ENCODE measurements at regions not wholly inside any gene's neighbourhood (a gene's known extent, or its start where the extent isn't known, plus 50 kb on each side); places are given as distances from the start of the nearest gene placed in this dataset.

DNA sequence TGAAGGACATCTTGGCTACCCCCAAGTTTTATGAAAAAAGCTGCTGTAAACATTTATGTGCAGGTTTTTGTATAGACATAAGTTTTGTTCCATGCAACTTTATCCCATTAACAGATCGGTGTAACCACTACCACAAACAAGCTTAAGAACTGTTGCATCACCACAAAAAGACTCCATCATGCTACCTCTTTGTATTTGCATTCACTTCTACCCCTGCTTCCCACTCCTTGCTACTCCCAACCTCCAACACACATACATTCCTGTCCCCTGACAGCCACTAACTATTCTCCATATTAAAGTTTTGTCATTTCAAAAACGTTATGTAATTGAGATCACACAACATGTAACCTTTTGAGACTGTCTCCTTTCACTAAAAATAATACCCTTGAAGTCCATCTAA, 57.8 kb upstream of the LHFPL2 start:
- TF ChIP-seq CTCF (IDR thresholded peaks at IDR 0.05; ENCODE audit: insufficient read depth, low read length, missing control alignments): no peak
- no peak for DNase-seq (ENCODE audit: low read depth, low spot score)
- ChIA-PET POLR2A (no interaction called here), CTCF (interaction anchor here (0.8 kb wide), 1 partner anchor 23 kb away, joined by 3 read pairs; no protein-coding TSS in a partner anchor)
- no peak overlapping the region for H3K4me3 ChIP-seq (ENCODE audit: low read depth, low read length)

DNA sequence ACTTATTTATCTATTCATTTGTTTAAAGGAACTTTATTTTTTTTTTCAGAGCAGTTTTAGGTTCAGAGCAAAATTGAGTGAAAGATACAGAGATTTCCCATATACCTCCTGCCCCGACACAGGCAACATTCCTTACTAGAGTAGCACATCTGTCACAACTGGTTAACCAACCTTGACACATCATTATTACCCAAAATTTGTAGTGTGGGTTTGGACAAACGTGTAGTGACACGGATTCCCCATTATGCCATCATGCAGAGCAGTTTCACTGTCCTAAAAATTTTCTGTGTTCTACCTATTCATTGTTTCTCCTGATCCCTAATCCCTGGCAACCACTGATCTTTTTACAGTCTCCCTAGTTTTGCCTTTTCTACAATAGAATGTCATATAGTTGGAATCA, 57.3 kb upstream of the LHFPL2 start:
- POLR2A ChIA-PET: no interaction called here
- H3K4me3 ChIP-seq (ENCODE audit: low read depth, low read length): no peak overlapping the region
- no peak for TF ChIP-seq CTCF (IDR thresholded peaks at IDR 0.05; ENCODE audit: insufficient read depth, low read length, missing control alignments)
- DNase-seq (ENCODE audit: low read depth, low spot score): no peak
- CTCF ChIA-PET: no interaction called here

GRCh38 chr5:78701795-78702410, 53.3 kb upstream of the LHFPL2 start:
- POLR2A ChIA-PET: no interaction called here
- H3K4me3 ChIP-seq (ENCODE audit: low read depth, low read length): no peak overlapping the region
- TF ChIP-seq CTCF (IDR thresholded peaks at IDR 0.05; ENCODE audit: insufficient read depth, low read length, missing control alignments): no peak
- CTCF ChIA-PET: no interaction called here
- DNase-seq (ENCODE audit: low read depth, low spot score): no peak

DNA sequence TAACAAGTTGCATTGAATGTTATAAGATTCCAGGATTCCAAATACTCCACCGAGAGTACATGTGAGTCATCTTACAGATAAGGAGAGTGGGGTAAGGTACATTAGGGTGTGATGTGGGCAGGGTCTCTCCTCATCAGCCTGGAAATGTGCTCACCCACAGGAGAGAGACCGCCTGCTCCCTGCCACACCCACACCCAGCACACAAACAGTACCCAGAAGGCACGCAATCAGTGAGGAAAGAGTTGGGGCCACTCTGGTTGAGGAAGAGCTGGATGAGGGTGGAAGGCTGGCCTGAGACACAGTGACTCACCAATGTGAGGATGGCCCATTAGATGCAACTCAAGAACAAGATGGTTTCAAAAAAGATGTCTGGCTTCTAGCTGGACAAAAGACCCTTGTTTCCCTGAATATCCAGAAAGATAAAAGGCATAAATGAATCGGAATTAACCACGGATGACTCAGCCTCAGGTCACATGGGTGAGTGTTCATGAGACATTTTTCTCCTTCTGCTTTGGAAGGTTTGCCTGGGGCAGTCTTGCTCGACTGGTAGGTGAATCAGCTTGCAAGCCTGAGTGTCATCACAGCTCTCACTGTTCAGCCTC, 51.1 kb upstream of the LHFPL2 start:
- CTCF ChIA-PET: interaction anchor here (1.0 kb wide), 1 partner anchor 379 kb away, joined by 3 read pairs; no protein-coding TSS in a partner anchor
- no peak for TF ChIP-seq CTCF (IDR thresholded peaks at IDR 0.05; ENCODE audit: insufficient read depth, low read length, missing control alignments)
- no peak overlapping the region for H3K4me3 ChIP-seq (ENCODE audit: low read depth, low read length)
- peak; percentile 63 for DNase-seq (ENCODE audit: low read depth, low spot score)
- POLR2A ChIA-PET: interaction anchor here (1.6 kb wide), 1 partner anchor 17 kb away, joined by 3 read pairs; no protein-coding TSS in a partner anchor

GRCh38 chr5:78698191-78698791, 49.7 kb upstream of the LHFPL2 start:
- H3K4me3 ChIP-seq (ENCODE audit: low read depth, low read length): no peak overlapping the region
- TF ChIP-seq CTCF (IDR thresholded peaks at IDR 0.05; ENCODE audit: insufficient read depth, low read length, missing control alignments): no peak
- no peak for DNase-seq (ENCODE audit: low read depth, low spot score)
- CTCF ChIA-PET: no interaction called here
- POLR2A ChIA-PET: no interaction called here

All from AG04449 (cell line).